NT2/D1 (cell line): ENCODE measurements at regions not wholly inside any gene's neighbourhood (a gene's known extent, or its start where the extent isn't known, plus 50 kb on each side); places are given as distances from the start of the nearest gene placed in this dataset.

Source experiments
- DNase-seq: peaks from one replicate; pipeline ENCODE4 v3.0.0-alpha.2; 2011; ENCODE audit warnings: low read depth, low spot score
- H3K27me3 ChIP-seq: 2 replicates; pipeline ENCODE4 v1.6.0; 2011; ENCODE audit warnings: mild to moderate bottlenecking; ENCODE audit not compliant: insufficient read length, insufficient read depth
- H3K36me3 ChIP-seq: 2 replicates; pipeline ENCODE4 v1.6.1; 2011; ENCODE audit warnings: mild to moderate bottlenecking, low read length, mixed read lengths; ENCODE audit not compliant: insufficient read depth, insufficient read length
- H3K4me1 ChIP-seq: 2 replicates; pipeline ENCODE4 v1.5.1; 2011; ENCODE audit not compliant: insufficient read depth, insufficient read length
- H3K4me3 ChIP-seq: 2 replicates; pipeline ENCODE4 v1.5.1; 2011; ENCODE audit warnings: low read depth; ENCODE audit not compliant: insufficient read length
- H3K9ac ChIP-seq: 2 replicates; pipeline ENCODE4 v1.6.0; 2011; ENCODE audit warnings: low read depth; ENCODE audit not compliant: insufficient read length
- H3K9me3 ChIP-seq: 2 replicates; pipeline ENCODE4 v1.5.1; 2011; ENCODE audit warnings: mild to moderate bottlenecking, low read length; ENCODE audit not compliant: insufficient read depth
- SUZ12 ChIP-seq: IDR thresholded peaks from 2 replicates; pipeline ENCODE4 v1.6.1; 2011; ENCODE audit not compliant: insufficient read length, insufficient read depth; ENCODE audit errors: extremely low read depth
- YY1 ChIP-seq: IDR thresholded peaks from 2 replicates; pipeline ENCODE4 v1.6.1; 2011; ENCODE audit not compliant: insufficient read length, insufficient read depth
- ZNF274 ChIP-seq: IDR thresholded peaks from 2 replicates; pipeline ENCODE4 v1.6.1; 2011; ENCODE audit warnings: mild to moderate bottlenecking, low read depth, low read length

GRCh38 chr3:78275420-78275852 is 1235.5 kb downstream of the ROBO2 start:
- H3K9me3 ChIP-seq, result no peaks in the 10 kb centered on the region
- TF ChIP-seq YY1, result no peak
- TF ChIP-seq SUZ12, result no peak
- TF ChIP-seq ZNF274, result no peak
- H3K9ac ChIP-seq, result no peak overlapping the region
- H3K27me3 ChIP-seq, result no peaks in the 10 kb centered on the region
- H3K4me1 ChIP-seq, result peaks cover 3% of the 10 kb centered on the region
- H3K4me3 ChIP-seq, result no peak overlapping the region
- H3K36me3 ChIP-seq, result no peaks in the 10 kb centered on the region
- DNase-seq, result no peak

- H3K27me3 ChIP-seq, result no peaks in the 10 kb centered on the region
- H3K9me3 ChIP-seq, result no peaks in the 10 kb centered on the region
- H3K4me3 ChIP-seq, result no peak overlapping the region
- H3K4me1 ChIP-seq, result peaks cover 3% of the 10 kb centered on the region
- no peaks in the 10 kb centered on the region for H3K36me3 ChIP-seq
- no peak for DNase-seq
- no peak overlapping the region for H3K9ac ChIP-seq
- no peak for TF ChIP-seq SUZ12
- no peak for TF ChIP-seq YY1
- no peak for TF ChIP-seq ZNF274
Measured at GRCh38 chr3:78277220-78277619, 1237.3 kb downstream of the ROBO2 start.

- H3K9me3 ChIP-seq, result no peaks in the 10 kb centered on the region
- no peak overlapping the region for H3K9ac ChIP-seq
- no peak for DNase-seq
Measured at GRCh38 chr3:78277801-78278200, 1237.9 kb downstream of the ROBO2 start.

GRCh38 chr3:78279091-78279490 is 1239.2 kb downstream of the ROBO2 start:
- Histone ChIP-seq H3K4me3 (no peak overlapping the region), H3K27me3 (no peaks in the 10 kb centered on the region), H3K36me3 (no peaks in the 10 kb centered on the region), H3K9me3 (no peaks in the 10 kb centered on the region), H3K9ac (no peak overlapping the region), H3K4me1 (peaks cover 3% of the 10 kb centered on the region)
- no peak for DNase-seq
- no peak for TF ChIP-seq SUZ12
- TF ChIP-seq ZNF274, result no peak
- TF ChIP-seq YY1, result no peak

More at GRCh38 chr3:78277801-78278200, 1237.9 kb downstream of the ROBO2 start:
- TF ChIP-seq YY1, result no peak
- no peak for TF ChIP-seq SUZ12
- TF ChIP-seq ZNF274, result no peak
- Histone ChIP-seq H3K4me3 (no peak overlapping the region), H3K36me3 (no peaks in the 10 kb centered on the region), H3K4me1 (peaks cover 3% of the 10 kb centered on the region), H3K27me3 (no peaks in the 10 kb centered on the region)

DNA sequence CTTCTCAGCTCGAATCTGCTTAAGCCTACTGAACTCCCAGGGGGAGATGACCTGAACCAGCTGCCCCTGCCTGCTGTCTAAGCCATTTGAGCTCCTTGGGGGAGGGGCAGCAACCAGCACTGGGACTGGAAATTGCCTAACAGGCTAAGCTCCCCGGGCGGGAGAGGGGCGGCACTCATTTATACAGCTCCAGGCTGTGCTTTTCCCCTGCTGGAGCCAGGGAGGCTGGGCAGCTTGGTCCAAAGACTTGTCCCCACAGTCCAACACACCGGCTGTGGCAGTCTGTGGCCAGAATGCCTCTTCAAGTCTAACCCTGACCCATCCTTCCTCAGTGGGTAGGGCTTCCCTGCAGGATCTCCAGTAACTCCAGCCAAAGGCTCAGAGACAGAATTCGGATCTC is 1241.5 kb downstream of the ROBO2 start:
- peaks cover 3% of the 10 kb centered on the region for H3K4me1 ChIP-seq
- no peak overlapping the region for H3K9ac ChIP-seq
- H3K27me3 ChIP-seq, result no peaks in the 10 kb centered on the region
- no peak overlapping the region for H3K4me3 ChIP-seq
- H3K9me3 ChIP-seq, result no peaks in the 10 kb centered on the region
- no peak for DNase-seq
- TF ChIP-seq SUZ12 (no peak), YY1 (no peak), ZNF274 (no peak)
- H3K36me3 ChIP-seq, result no peaks in the 10 kb centered on the region

GRCh38 chr3:78283994-78284393 is 1244.1 kb downstream of the ROBO2 start:
- Histone ChIP-seq H3K9ac (no peak overlapping the region), H3K27me3 (no peaks in the 10 kb centered on the region), H3K36me3 (no peaks in the 10 kb centered on the region), H3K9me3 (no peaks in the 10 kb centered on the region), H3K4me3 (no peak overlapping the region), H3K4me1 (no peaks in the 10 kb centered on the region)
- no peak for DNase-seq
- no peak for TF ChIP-seq ZNF274
- TF ChIP-seq SUZ12, result no peak
- no peak for TF ChIP-seq YY1

GRCh38 chr3:78285032-78285728 is 1245.3 kb downstream of the ROBO2 start:
- no peaks in the 10 kb centered on the region for H3K4me1 ChIP-seq

More at GRCh38 chr3:78285032-78285728, 1245.3 kb downstream of the ROBO2 start:
- H3K9me3 ChIP-seq, result no peaks in the 10 kb centered on the region
- no peaks in the 10 kb centered on the region for H3K36me3 ChIP-seq
- H3K4me3 ChIP-seq, result no peak overlapping the region
- H3K27me3 ChIP-seq, result no peaks in the 10 kb centered on the region
- DNase-seq, result no peak
- no peak overlapping the region for H3K9ac ChIP-seq
- no peak for TF ChIP-seq SUZ12
- TF ChIP-seq YY1, result no peak
- TF ChIP-seq ZNF274, result no peak
